ENCODE measurements at regions not wholly inside any gene's neighbourhood (a gene's known extent, or its start where the extent isn't known, plus 50 kb on each side); places are given as distances from the start of the nearest gene placed in this dataset.

- TF ChIP-seq PATZ1 (CRISPR knock-in tag; IDR thresholded peaks at IDR 0.05; ENCODE audit: borderline replicate concordance) (no peak), CSDC2 (CRISPR knock-in tag; IDR thresholded peaks at IDR 0.05) (no peak), RARB (CRISPR knock-in tag; IDR thresholded peaks at IDR 0.05) (no peak), ZC3H10 (CRISPR knock-in tag; IDR thresholded peaks at IDR 0.05) (no peak), TSHZ2 (CRISPR knock-in tag; IDR thresholded peaks at IDR 0.05) (no peak)
Measured at GRCh38 chr20:47870475-47870874, 85.2 kb upstream of the SULF2 start.

All from SK-N-SH treated with all-trans-retinoic acid at 6 μM for 48 hours (cell line).